MM.1S (cell line): ENCODE measurements at regions not wholly inside any gene's neighbourhood (a gene's known extent, or its start where the extent isn't known, plus 50 kb on each side); places are given as distances from the start of the nearest gene placed in this dataset.

Source experiments
- DNase-seq: peaks from one replicate; pipeline ENCODE4 v3.0.0-alpha.2; 2015
- H2AFZ ChIP-seq: fragments of 300-600 bp; sonication (generic); 2 replicates; pipeline ENCODE4 v1.6.0; 2016; ENCODE audit warnings: antibody characterized with exemption, low read length
- H3F3A ChIP-seq: fragments of 300-600 bp; sonication (generic); 2 replicates; pipeline ENCODE4 v1.6.1; 2016; ENCODE audit warnings: mild to moderate bottlenecking, antibody characterized with exemption, low read length, moderate library complexity, mixed read lengths; ENCODE audit not compliant: insufficient read depth
- H3K27ac ChIP-seq: fragments of 300-600 bp; sonication (generic); 2 replicates; pipeline ENCODE4 v1.5.1; 2016; ENCODE audit warnings: mild to moderate bottlenecking, low read length
- H3K27me3 ChIP-seq: fragments of 300-600 bp; sonication (generic); replicated peaks from 2 replicates; pipeline ENCODE4 v1.6.0; 2016; ENCODE audit warnings: low read length; ENCODE audit not compliant: insufficient read depth
- H3K36me3 ChIP-seq: fragments of 300-600 bp; sonication (generic); replicated peaks from 2 replicates; pipeline ENCODE4 v1.6.1; 2016; ENCODE audit warnings: mild to moderate bottlenecking, low read length, mixed read lengths; ENCODE audit not compliant: insufficient read depth
- H3K4me1 ChIP-seq: fragments of 300-600 bp; sonication (generic); 2 replicates; pipeline ENCODE4 v1.6.1; 2016; ENCODE audit warnings: low read length, mixed read lengths
- H3K4me2 ChIP-seq: fragments of 300-600 bp; sonication (generic); 2 replicates; pipeline ENCODE4 v1.6.0; 2016; ENCODE audit warnings: low read depth, low read length
- H3K4me3 ChIP-seq: fragments of 300-600 bp; sonication (generic); 2 replicates; pipeline ENCODE4 v1.5.1; 2016; ENCODE audit warnings: low read length, mixed read lengths
- H3K79me2 ChIP-seq: fragments of 300-600 bp; sonication (generic); 2 replicates; pipeline ENCODE4 v1.6.1; 2016; ENCODE audit warnings: mixed run types, low read length, mixed read lengths
- H3K9ac ChIP-seq: fragments of 300-600 bp; sonication (generic); 2 replicates; pipeline ENCODE4 v1.6.1; 2016; ENCODE audit warnings: low read length, mixed read lengths
- H3K9me2 ChIP-seq: fragments of 300-600 bp; sonication (generic); replicated peaks from 2 replicates; pipeline ENCODE4 v1.6.1; 2016; ENCODE audit warnings: mild to moderate bottlenecking, low read length, mixed read lengths; ENCODE audit not compliant: insufficient read depth
- H3K9me3 ChIP-seq: fragments of 300-600 bp; sonication (generic); replicated peaks from 2 replicates; pipeline ENCODE4 v1.6.1; 2016; ENCODE audit warnings: mild to moderate bottlenecking, low read length, mixed read lengths; ENCODE audit not compliant: insufficient read depth
- H4K20me1 ChIP-seq: fragments of 300-600 bp; sonication (generic); 2 replicates; pipeline ENCODE4 v1.6.1; 2016; ENCODE audit warnings: mild to moderate bottlenecking, low read length, moderate library complexity, mixed read lengths; ENCODE audit not compliant: insufficient read depth
- EZH2 ChIP-seq: fragments of 300-600 bp; sonication (generic); optimal IDR thresholded peaks from 2 replicates; pipeline ENCODE3; 2017; ENCODE audit warnings: low read depth, mild to moderate bottlenecking, antibody characterized with exemption, low read length, mixed read lengths
- EZH2phosphoT487 ChIP-seq: fragments of 300-600 bp; sonication (generic); IDR thresholded peaks from 2 replicates; pipeline ENCODE4 v1.6.1; 2018; ENCODE audit warnings: antibody characterized with exemption, low read length
- TF ChIP-seq, protein P1 (sequence below): fragments of 300-600 bp; sonication (generic); IDR thresholded peaks from 2 replicates; pipeline ENCODE4 v1.5.1; 2016; ENCODE audit warnings: antibody characterized with exemption, low read length, mixed read lengths

DNA sequence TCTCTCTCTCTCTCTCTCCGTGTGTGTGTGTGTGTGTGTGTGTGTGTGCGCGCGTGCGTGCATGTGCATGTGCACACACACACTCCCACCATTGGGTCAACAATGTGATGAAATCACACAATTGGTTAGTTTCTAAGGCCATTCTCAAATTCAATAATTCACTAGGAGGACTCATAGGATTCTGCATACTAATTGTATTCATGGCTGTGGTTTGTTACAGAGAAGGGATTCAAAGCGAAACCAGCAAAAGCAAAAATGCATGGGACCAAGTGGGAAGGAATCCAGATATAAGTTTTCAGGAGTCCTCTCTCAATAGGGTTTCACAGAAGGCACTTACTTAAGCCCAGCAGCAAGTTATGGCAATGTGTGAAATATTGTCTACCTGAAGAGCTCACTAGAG, 515.0 kb downstream of the PYDC2 start:
- Histone ChIP-seq H3F3A (no peaks in the 10 kb centered on the region), H3K4me1 (no peaks in the 10 kb centered on the region), H3K27ac (no peak overlapping the region), H4K20me1 (no peaks in the 10 kb centered on the region), H3K4me2 (no peak overlapping the region), H3K4me3 (no peak overlapping the region), H3K9me3 (no peaks in the 10 kb centered on the region), H3K9ac (no peak overlapping the region), H2AFZ (no peak overlapping the region), H3K27me3 (no peaks in the 10 kb centered on the region), H3K36me3 (no peaks in the 10 kb centered on the region), H3K79me2 (no peaks in the 10 kb centered on the region), H3K9me2 (no peaks in the 10 kb centered on the region)
- TF ChIP-seq, protein P1, sequence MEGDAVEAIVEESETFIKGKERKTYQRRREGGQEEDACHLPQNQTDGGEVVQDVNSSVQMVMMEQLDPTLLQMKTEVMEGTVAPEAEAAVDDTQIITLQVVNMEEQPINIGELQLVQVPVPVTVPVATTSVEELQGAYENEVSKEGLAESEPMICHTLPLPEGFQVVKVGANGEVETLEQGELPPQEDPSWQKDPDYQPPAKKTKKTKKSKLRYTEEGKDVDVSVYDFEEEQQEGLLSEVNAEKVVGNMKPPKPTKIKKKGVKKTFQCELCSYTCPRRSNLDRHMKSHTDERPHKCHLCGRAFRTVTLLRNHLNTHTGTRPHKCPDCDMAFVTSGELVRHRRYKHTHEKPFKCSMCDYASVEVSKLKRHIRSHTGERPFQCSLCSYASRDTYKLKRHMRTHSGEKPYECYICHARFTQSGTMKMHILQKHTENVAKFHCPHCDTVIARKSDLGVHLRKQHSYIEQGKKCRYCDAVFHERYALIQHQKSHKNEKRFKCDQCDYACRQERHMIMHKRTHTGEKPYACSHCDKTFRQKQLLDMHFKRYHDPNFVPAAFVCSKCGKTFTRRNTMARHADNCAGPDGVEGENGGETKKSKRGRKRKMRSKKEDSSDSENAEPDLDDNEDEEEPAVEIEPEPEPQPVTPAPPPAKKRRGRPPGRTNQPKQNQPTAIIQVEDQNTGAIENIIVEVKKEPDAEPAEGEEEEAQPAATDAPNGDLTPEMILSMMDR, result no peak
- TF ChIP-seq EZH2 (no peak), EZH2phosphoT487 (no peak)
- no peak for DNase-seq

DNA sequence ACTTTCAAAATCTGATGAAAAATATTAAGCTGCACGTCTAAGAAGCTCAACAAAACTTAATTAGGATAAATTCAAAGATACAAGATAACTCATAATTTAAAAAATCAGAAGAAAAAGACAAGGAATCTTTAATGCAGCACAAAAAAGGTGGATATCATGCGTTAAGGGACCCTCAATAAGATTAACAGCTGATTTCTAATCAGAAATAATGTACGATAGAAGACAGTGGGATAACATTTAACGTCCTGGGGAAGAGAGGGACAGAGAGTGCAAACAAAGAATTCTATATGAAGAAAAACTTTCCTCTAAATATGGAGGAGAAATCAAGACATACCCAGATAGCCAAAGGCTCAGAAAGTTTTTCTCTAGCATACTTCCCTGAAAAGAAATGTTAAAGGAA, 519.5 kb downstream of the PYDC2 start:
- Histone ChIP-seq H3K4me3 (no peak overlapping the region), H3K4me2 (no peak overlapping the region), H3K9ac (no peak overlapping the region), H3K79me2 (no peaks in the 10 kb centered on the region), H3K36me3 (no peaks in the 10 kb centered on the region), H3F3A (no peaks in the 10 kb centered on the region), H4K20me1 (no peaks in the 10 kb centered on the region), H2AFZ (no peak overlapping the region), H3K27me3 (no peaks in the 10 kb centered on the region), H3K4me1 (no peaks in the 10 kb centered on the region), H3K9me2 (no peaks in the 10 kb centered on the region), H3K27ac (no peak overlapping the region), H3K9me3 (no peaks in the 10 kb centered on the region)
- TF ChIP-seq, protein P1, result no peak
- TF ChIP-seq EZH2, result no peak
- no peak for TF ChIP-seq EZH2phosphoT487
- DNase-seq, result no peak

DNA sequence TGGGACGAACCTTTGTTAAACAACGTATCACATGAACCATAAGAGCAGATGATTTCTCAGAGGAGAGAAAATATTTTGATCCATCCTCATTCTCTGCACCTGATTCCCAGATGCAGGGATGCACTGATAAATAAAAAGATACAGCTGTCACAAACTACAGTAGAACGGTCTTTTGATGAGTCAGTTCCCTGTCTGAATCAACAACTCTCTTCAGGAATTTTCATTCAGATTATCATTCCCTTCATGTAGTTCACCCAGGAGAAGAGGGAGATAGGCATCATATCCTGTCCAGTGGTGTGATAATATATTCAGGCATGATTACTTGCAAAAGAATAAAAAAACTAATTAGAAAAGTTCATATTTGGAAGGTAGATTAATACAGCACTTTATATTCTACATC, 521.5 kb downstream of the PYDC2 start:
- H2AFZ ChIP-seq, result no peak overlapping the region
- no peaks in the 10 kb centered on the region for H3F3A ChIP-seq
- H3K9me2 ChIP-seq, result no peaks in the 10 kb centered on the region
- no peaks in the 10 kb centered on the region for H3K36me3 ChIP-seq
- H3K4me2 ChIP-seq, result no peak overlapping the region
- no peaks in the 10 kb centered on the region for H3K9me3 ChIP-seq
- no peak overlapping the region for H3K27ac ChIP-seq
- H3K79me2 ChIP-seq, result no peaks in the 10 kb centered on the region
- no peak overlapping the region for H3K9ac ChIP-seq
- H3K4me1 ChIP-seq, result no peaks in the 10 kb centered on the region
- no peak for DNase-seq
- H3K4me3 ChIP-seq, result no peak overlapping the region
- no peak for TF ChIP-seq EZH2
- TF ChIP-seq EZH2phosphoT487, result no peak
- TF ChIP-seq, protein P1, result no peak
- H3K27me3 ChIP-seq, result no peaks in the 10 kb centered on the region
- H4K20me1 ChIP-seq, result no peaks in the 10 kb centered on the region
